ENCODE measurements at regions not wholly inside any gene's neighbourhood (a gene's known extent, or its start where the extent isn't known, plus 50 kb on each side); places are given as distances from the start of the nearest gene placed in this dataset.

- Histone ChIP-seq H3K27ac (ENCODE audit: insufficient read depth, low read depth, low read length, poor library complexity, severe bottlenecking) (no peak overlapping the region), H3K4me3 (ENCODE audit: insufficient read depth, low read depth, low read length) (no peak overlapping the region), H3K27me3 (ENCODE audit: control insufficient read depth, insufficient read depth, low read length, poor library complexity, severe bottlenecking) (no peaks in the 10 kb centered on the region), H3K4me1 (ENCODE audit: control insufficient read depth, insufficient read depth, low read length) (no peaks in the 10 kb centered on the region), H3K9me3 (ENCODE audit: control insufficient read depth, low read length) (no peaks in the 10 kb centered on the region), H3K36me3 (ENCODE audit: control insufficient read depth, insufficient read depth, low read length) (no peaks in the 10 kb centered on the region)
- 90% methylated on average over 9 to 12 of the region's 12 CpGs for WGBS, 2 experiments
Observed at GRCh38 chr13:33383724-33384577, 98.4 kb upstream of the STARD13 start.

- 90 to 91% methylated on average over 7 to 8 of the region's 8 CpGs for WGBS, 2 experiments
- no peaks in the 10 kb centered on the region for H3K4me1 ChIP-seq (ENCODE audit: control insufficient read depth, insufficient read depth, low read length)
- H3K27ac ChIP-seq (ENCODE audit: insufficient read depth, low read depth, low read length, poor library complexity, severe bottlenecking), result no peak overlapping the region
- no peaks in the 10 kb centered on the region for H3K36me3 ChIP-seq (ENCODE audit: control insufficient read depth, insufficient read depth, low read length)
- no peak overlapping the region for H3K4me3 ChIP-seq (ENCODE audit: insufficient read depth, low read depth, low read length)
- H3K27me3 ChIP-seq (ENCODE audit: control insufficient read depth, insufficient read depth, low read length, poor library complexity, severe bottlenecking), result no peaks in the 10 kb centered on the region
- no peaks in the 10 kb centered on the region for H3K9me3 ChIP-seq (ENCODE audit: control insufficient read depth, low read length)
Observed at GRCh38 chr13:33388286-33388998, 102.9 kb upstream of the STARD13 start.

GRCh38 chr13:33392794-33393405, 107.3 kb upstream of the STARD13 start:
- H3K4me1 ChIP-seq (ENCODE audit: control insufficient read depth, insufficient read depth, low read length), result no peaks in the 10 kb centered on the region
- no peaks in the 10 kb centered on the region for H3K36me3 ChIP-seq (ENCODE audit: control insufficient read depth, insufficient read depth, low read length)
- 92 to 94% methylated on average over 4 of the region's 4 CpGs for WGBS, 2 experiments
- H3K27ac ChIP-seq (ENCODE audit: insufficient read depth, low read depth, low read length, poor library complexity, severe bottlenecking), result no peak overlapping the region
- no peaks in the 10 kb centered on the region for H3K9me3 ChIP-seq (ENCODE audit: control insufficient read depth, low read length)
- no peak overlapping the region for H3K4me3 ChIP-seq (ENCODE audit: insufficient read depth, low read depth, low read length)
- no peaks in the 10 kb centered on the region for H3K27me3 ChIP-seq (ENCODE audit: control insufficient read depth, insufficient read depth, low read length, poor library complexity, severe bottlenecking)

- no peak overlapping the region for H3K27ac ChIP-seq (ENCODE audit: insufficient read depth, low read depth, low read length, poor library complexity, severe bottlenecking)
- H3K36me3 ChIP-seq (ENCODE audit: control insufficient read depth, insufficient read depth, low read length), result no peaks in the 10 kb centered on the region
- H3K4me3 ChIP-seq (ENCODE audit: insufficient read depth, low read depth, low read length), result no peak overlapping the region
- no peaks in the 10 kb centered on the region for H3K27me3 ChIP-seq (ENCODE audit: control insufficient read depth, insufficient read depth, low read length, poor library complexity, severe bottlenecking)
- no peaks in the 10 kb centered on the region for H3K4me1 ChIP-seq (ENCODE audit: control insufficient read depth, insufficient read depth, low read length)
- H3K9me3 ChIP-seq (ENCODE audit: control insufficient read depth, low read length), result no peaks in the 10 kb centered on the region
- 89 to 94% methylated on average over 3 of the region's 3 CpGs for WGBS, 2 experiments
Observed at GRCh38 chr13:33394294-33394932, 108.9 kb upstream of the STARD13 start.

GRCh38 chr13:33401238-33401637, 115.7 kb upstream of the STARD13 start:
- no peaks in the 10 kb centered on the region for H3K9me3 ChIP-seq (ENCODE audit: control insufficient read depth, low read length)
- no peaks in the 10 kb centered on the region for H3K4me1 ChIP-seq (ENCODE audit: control insufficient read depth, insufficient read depth, low read length)
- H3K27me3 ChIP-seq (ENCODE audit: control insufficient read depth, insufficient read depth, low read length, poor library complexity, severe bottlenecking), result no peaks in the 10 kb centered on the region
- 93 to 94% methylated on average over 4 of the region's 4 CpGs for WGBS, 2 experiments
- no peak overlapping the region for H3K27ac ChIP-seq (ENCODE audit: insufficient read depth, low read depth, low read length, poor library complexity, severe bottlenecking)
- H3K4me3 ChIP-seq (ENCODE audit: insufficient read depth, low read depth, low read length), result no peak overlapping the region
- no peaks in the 10 kb centered on the region for H3K36me3 ChIP-seq (ENCODE audit: control insufficient read depth, insufficient read depth, low read length)

GRCh38 chr13:33402975-33403374, 117.4 kb upstream of the STARD13 start:
- 88 to 90% methylated on average over 7 of the region's 7 CpGs for WGBS, 2 experiments

GRCh38 chr13:33403807-33404362, 118.3 kb upstream of the STARD13 start:
- 97 to 99% methylated on average over 5 of the region's 5 CpGs for WGBS, 2 experiments
- Histone ChIP-seq H3K27ac (ENCODE audit: insufficient read depth, low read depth, low read length, poor library complexity, severe bottlenecking) (no peak overlapping the region), H3K9me3 (ENCODE audit: control insufficient read depth, low read length) (no peaks in the 10 kb centered on the region), H3K36me3 (ENCODE audit: control insufficient read depth, insufficient read depth, low read length) (no peaks in the 10 kb centered on the region), H3K4me1 (ENCODE audit: control insufficient read depth, insufficient read depth, low read length) (no peaks in the 10 kb centered on the region), H3K27me3 (ENCODE audit: control insufficient read depth, insufficient read depth, low read length, poor library complexity, severe bottlenecking) (no peaks in the 10 kb centered on the region), H3K4me3 (ENCODE audit: insufficient read depth, low read depth, low read length) (no peak overlapping the region)

More at GRCh38 chr13:33402975-33403374, 117.4 kb upstream of the STARD13 start:
- Histone ChIP-seq H3K9me3 (ENCODE audit: control insufficient read depth, low read length) (no peaks in the 10 kb centered on the region), H3K4me3 (ENCODE audit: insufficient read depth, low read depth, low read length) (no peak overlapping the region), H3K36me3 (ENCODE audit: control insufficient read depth, insufficient read depth, low read length) (no peaks in the 10 kb centered on the region), H3K27ac (ENCODE audit: insufficient read depth, low read depth, low read length, poor library complexity, severe bottlenecking) (no peak overlapping the region), H3K27me3 (ENCODE audit: control insufficient read depth, insufficient read depth, low read length, poor library complexity, severe bottlenecking) (no peaks in the 10 kb centered on the region), H3K4me1 (ENCODE audit: control insufficient read depth, insufficient read depth, low read length) (no peaks in the 10 kb centered on the region)

- H3K9me3 ChIP-seq (ENCODE audit: control insufficient read depth, low read length), result no peaks in the 10 kb centered on the region
- no peak overlapping the region for H3K4me3 ChIP-seq (ENCODE audit: insufficient read depth, low read depth, low read length)
- H3K4me1 ChIP-seq (ENCODE audit: control insufficient read depth, insufficient read depth, low read length), result no peaks in the 10 kb centered on the region
- WGBS, 2 experiments, result 100% methylated on average over 2 of the region's 2 CpGs
- H3K27ac ChIP-seq (ENCODE audit: insufficient read depth, low read depth, low read length, poor library complexity, severe bottlenecking), result no peak overlapping the region
- no peaks in the 10 kb centered on the region for H3K36me3 ChIP-seq (ENCODE audit: control insufficient read depth, insufficient read depth, low read length)
- no peaks in the 10 kb centered on the region for H3K27me3 ChIP-seq (ENCODE audit: control insufficient read depth, insufficient read depth, low read length, poor library complexity, severe bottlenecking)
Observed at GRCh38 chr13:33405371-33405770, 119.8 kb upstream of the STARD13 start.

GRCh38 chr13:33409673-33410510, 124.3 kb upstream of the STARD13 start:
- no peaks in the 10 kb centered on the region for H3K9me3 ChIP-seq (ENCODE audit: control insufficient read depth, low read length)
- H3K27ac ChIP-seq (ENCODE audit: insufficient read depth, low read depth, low read length, poor library complexity, severe bottlenecking), result no peak overlapping the region
- no peaks in the 10 kb centered on the region for H3K27me3 ChIP-seq (ENCODE audit: control insufficient read depth, insufficient read depth, low read length, poor library complexity, severe bottlenecking)
- H3K4me1 ChIP-seq (ENCODE audit: control insufficient read depth, insufficient read depth, low read length), result no peaks in the 10 kb centered on the region
- 90 to 100% methylated on average over 1 of the region's 1 CpG for WGBS, 2 experiments
- no peak overlapping the region for H3K4me3 ChIP-seq (ENCODE audit: insufficient read depth, low read depth, low read length)
- no peaks in the 10 kb centered on the region for H3K36me3 ChIP-seq (ENCODE audit: control insufficient read depth, insufficient read depth, low read length)
